A549 (cell line): ENCODE measurements at regions not wholly inside any gene's neighbourhood (a gene's known extent, or its start where the extent isn't known, plus 50 kb on each side); places are given as distances from the start of the nearest gene placed in this dataset.

ENCODE experiments used
- BHLHE40 ChIP-seq: IDR thresholded peaks from 2 replicates; pipeline ENCODE4 v1.6.1; 2012; ENCODE audit warnings: low read depth, low read length, inconsistent platforms
- CBX8 ChIP-seq: fragments of 200-600 bp; sonication (generic); IDR thresholded peaks from 2 replicates; pipeline ENCODE4 v1.6.1; 2016
- CHD2 ChIP-seq: fragments of 150-350 bp; IDR thresholded peaks from 2 replicates; pipeline ENCODE4 v1.6.1; 2014; ENCODE audit warnings: low read length; ENCODE audit not compliant: partially characterized antibody
- CTCF ChIP-seq: fragments of >200 bp; sonication (Bioruptor Twin); formaldehyde crosslinking; IDR thresholded peaks from 3 replicates; pipeline ENCODE4 v1.5.1; 2016
- EP300 ChIP-seq, 2 experiments: fragments of >200 bp; sonication (Bioruptor Twin); formaldehyde crosslinking; IDR thresholded peaks; 2 replicates in 1 of 2; 3 replicates in 1 of 2; pipeline ENCODE4 v1.6.1; 2016 to 2017
- HDAC2 ChIP-seq: fragments of 200-600 bp; sonication (generic); IDR thresholded peaks from 2 replicates; pipeline ENCODE4 v1.6.1; 2016
- PHF8 ChIP-seq: fragments of 200-600 bp; sonication (generic); IDR thresholded peaks from 2 replicates; pipeline ENCODE4 v1.6.1; 2016; ENCODE audit warnings: low read depth, mild to moderate bottlenecking, antibody characterized with exemption, moderate library complexity, borderline replicate concordance
- POLR2A ChIP-seq: IDR thresholded peaks from 2 replicates; pipeline ENCODE4 v1.6.1; 2012; ENCODE audit warnings: mild to moderate bottlenecking, low read length
- RNF2 ChIP-seq: fragments of 200-600 bp; sonication (generic); IDR thresholded peaks from 2 replicates; pipeline ENCODE4 v1.6.1; 2016; ENCODE audit warnings: low read depth, mild to moderate bottlenecking, antibody characterized with exemption, moderate library complexity, borderline replicate concordance

DNA sequence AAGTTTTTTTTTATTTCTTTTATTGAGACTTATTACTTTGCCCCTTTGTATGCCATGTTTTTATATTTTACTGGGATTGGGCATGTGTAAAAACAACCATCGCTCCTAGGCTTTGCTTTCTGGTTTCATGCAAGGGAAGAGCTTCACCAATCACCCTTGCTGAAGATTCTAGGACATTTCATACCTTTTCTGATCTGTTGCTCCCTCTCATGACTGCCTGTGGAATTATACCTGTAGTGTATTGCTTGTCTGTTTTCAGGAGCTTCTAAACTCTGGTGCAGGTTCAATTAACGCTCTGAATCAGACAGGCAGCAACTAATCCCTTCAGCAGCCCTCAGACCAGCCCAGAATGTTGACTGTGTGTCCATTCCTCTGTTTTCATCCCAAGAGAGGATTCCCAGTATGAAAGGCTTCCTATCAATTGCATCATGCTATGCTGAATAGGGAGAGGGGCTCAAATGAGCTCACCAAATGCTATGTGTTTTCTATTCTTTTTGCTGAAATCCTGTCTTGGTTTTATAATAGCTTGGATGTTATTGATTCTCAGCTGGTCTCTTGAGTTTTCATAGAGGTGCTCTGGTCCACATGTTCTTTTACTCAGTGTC, 572.9 kb upstream of the CDH6 start:
- no peak for TF ChIP-seq PHF8
- TF ChIP-seq BHLHE40, result no peak
- no peak for TF ChIP-seq CTCF
- no peak for TF ChIP-seq POLR2A
- no peak for TF ChIP-seq RNF2
- TF ChIP-seq CBX8, result no peak
- no peak for TF ChIP-seq HDAC2
- no peak for TF ChIP-seq EP300 (IDR thresholded peaks at IDR 0.05)
- TF ChIP-seq CHD2, result no peak
